22Rv1 (cell line): ENCODE measurements at regions not wholly inside any gene's neighbourhood (a gene's known extent, or its start where the extent isn't known, plus 50 kb on each side); places are given as distances from the start of the nearest gene placed in this dataset.

Source experiments
- ZFX ChIP-seq: fragments of 450-650 bp; IDR thresholded peaks from 2 replicates; pipeline ENCODE4 v1.6.1; 2017; ENCODE audit warnings: antibody characterized with exemption, borderline replicate concordance
- TF ChIP-seq, protein P1 (sequence below): fragments of 450-650 bp; IDR thresholded peaks from 2 replicates; pipeline ENCODE4 v1.5.1; 2017; ENCODE audit warnings: mild to moderate bottlenecking

GRCh38 chr7:24192053-24192452 lies 91.9 kb upstream of the NPY start:
- TF ChIP-seq, protein P1, sequence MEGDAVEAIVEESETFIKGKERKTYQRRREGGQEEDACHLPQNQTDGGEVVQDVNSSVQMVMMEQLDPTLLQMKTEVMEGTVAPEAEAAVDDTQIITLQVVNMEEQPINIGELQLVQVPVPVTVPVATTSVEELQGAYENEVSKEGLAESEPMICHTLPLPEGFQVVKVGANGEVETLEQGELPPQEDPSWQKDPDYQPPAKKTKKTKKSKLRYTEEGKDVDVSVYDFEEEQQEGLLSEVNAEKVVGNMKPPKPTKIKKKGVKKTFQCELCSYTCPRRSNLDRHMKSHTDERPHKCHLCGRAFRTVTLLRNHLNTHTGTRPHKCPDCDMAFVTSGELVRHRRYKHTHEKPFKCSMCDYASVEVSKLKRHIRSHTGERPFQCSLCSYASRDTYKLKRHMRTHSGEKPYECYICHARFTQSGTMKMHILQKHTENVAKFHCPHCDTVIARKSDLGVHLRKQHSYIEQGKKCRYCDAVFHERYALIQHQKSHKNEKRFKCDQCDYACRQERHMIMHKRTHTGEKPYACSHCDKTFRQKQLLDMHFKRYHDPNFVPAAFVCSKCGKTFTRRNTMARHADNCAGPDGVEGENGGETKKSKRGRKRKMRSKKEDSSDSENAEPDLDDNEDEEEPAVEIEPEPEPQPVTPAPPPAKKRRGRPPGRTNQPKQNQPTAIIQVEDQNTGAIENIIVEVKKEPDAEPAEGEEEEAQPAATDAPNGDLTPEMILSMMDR, result no peak
- TF ChIP-seq ZFX, result no peak
